Activated CD4-positive, alpha-beta T cell treated with anti-CD3 and anti-CD28 coated beads for 36 hours (primary cell): ENCODE measurements at regions not wholly inside any gene's neighbourhood (a gene's known extent, or its start where the extent isn't known, plus 50 kb on each side); places are given as distances from the start of the nearest gene placed in this dataset.

Source experiments
- ATAC-seq: fragments of 200-7000 bp; cut with Tn5 transposase; one replicate; pipeline ENCODE4 v1.10.0; 2021; ENCODE audit warnings: mild to moderate bottlenecking, moderate library complexity
- CTCF ChIA-PET: fragments of 350-600 bp; sonication (Branson Sonifier 250); formaldehyde crosslinking; loops from one replicate; lab custom pipeline; 2021; ENCODE audit warnings: antibody characterized with exemption; lab: Charles Lee
- POLR2A ChIA-PET: fragments of 350-600 bp; sonication (Branson Sonifier 250); formaldehyde crosslinking; loops from one replicate; lab custom pipeline; 2021; ENCODE audit warnings: antibody characterized with exemption, inconsistent platforms; lab: Charles Lee
- DNase-seq: peaks from one replicate; pipeline ENCODE4 v3.0.0-alpha.2; 2020
- H3K27ac Mint-ChIP-seq: one replicate; pipeline ENCODE4 v1.8.0; 2021; ENCODE audit warnings: mixed read lengths
- H3K27me3 Mint-ChIP-seq: one replicate; pipeline ENCODE4 v1.8.0; 2021; ENCODE audit warnings: mixed read lengths
- H3K36me3 Mint-ChIP-seq: one replicate; pipeline ENCODE4 v1.8.0; 2021; ENCODE audit warnings: low read depth, mixed read lengths
- H3K4me1 Mint-ChIP-seq: one replicate; pipeline ENCODE4 v1.8.0; 2021; ENCODE audit warnings: mixed read lengths
- H3K4me3 Mint-ChIP-seq: one replicate; pipeline ENCODE4 v1.8.0; 2021; ENCODE audit warnings: mild to moderate bottlenecking, moderate library complexity, mixed read lengths
- H3K9me3 Mint-ChIP-seq: one replicate; pipeline ENCODE4 v1.8.0; 2021; ENCODE audit warnings: low read depth, mixed read lengths
- intact Hi-C, 2 experiments: fragments of 100-400 bp; cut with DNase I in 1 of 2; cut with micrococcal nuclease in 1 of 2; formaldehyde crosslinking; loops; one replicate each; pipeline versions ENCODE4 v1.14.2 to v1.15.1; 2022 to 2024; cut with DNase I, micrococcal nuclease

GRCh38 chr12:114765960-114766691 lies 82.2 kb upstream of the TBX3 start:
- H3K4me3 Mint-ChIP-seq: no peak overlapping the region
- H3K27me3 Mint-ChIP-seq: peaks cover 1% of the 10 kb centered on the region
- POLR2A ChIA-PET: no interaction called here
- ATAC-seq (no peak), DNase-seq (no peak)
- H3K27ac Mint-ChIP-seq: no peak overlapping the region
- intact Hi-C loops: no loop called here
- H3K36me3 Mint-ChIP-seq: no peaks in the 10 kb centered on the region
- CTCF ChIA-PET: no interaction called here
- no peaks in the 10 kb centered on the region for H3K4me1 Mint-ChIP-seq
- no peaks in the 10 kb centered on the region for H3K9me3 Mint-ChIP-seq

GRCh38 chr12:114764510-114764909 lies 80.5 kb upstream of the TBX3 start:
- ATAC-seq (no peak), DNase-seq (no peak)
- ChIA-PET POLR2A (no interaction called here), CTCF (interaction anchor here (0.6 kb wide), 1 partner anchor 817 kb away, joined by 3 read pairs; no protein-coding TSS in a partner anchor)
- no peak overlapping the region for H3K4me3 Mint-ChIP-seq
- intact Hi-C loops: no loop called here
- no peak overlapping the region for H3K27ac Mint-ChIP-seq
- H3K9me3 Mint-ChIP-seq: no peaks in the 10 kb centered on the region
- no peaks in the 10 kb centered on the region for H3K36me3 Mint-ChIP-seq
- peaks cover 1% of the 10 kb centered on the region for H3K27me3 Mint-ChIP-seq
- H3K4me1 Mint-ChIP-seq: no peaks in the 10 kb centered on the region

GRCh38 chr12:114762490-114763110 lies 78.6 kb upstream of the TBX3 start:
- no peaks in the 10 kb centered on the region for H3K36me3 Mint-ChIP-seq
- DNase-seq (no peak), ATAC-seq (no peak)
- no peaks in the 10 kb centered on the region for H3K4me1 Mint-ChIP-seq
- H3K27ac Mint-ChIP-seq: no peak overlapping the region
- intact Hi-C loops: no loop called here
- ChIA-PET CTCF (no interaction called here), POLR2A (interaction anchor here (0.6 kb wide), 1 partner anchor 947 kb away, joined by 5 read pairs; no protein-coding TSS in a partner anchor)
- no peaks in the 10 kb centered on the region for H3K9me3 Mint-ChIP-seq
- no peak overlapping the region for H3K4me3 Mint-ChIP-seq
- H3K27me3 Mint-ChIP-seq: peaks cover 1% of the 10 kb centered on the region

- Mint-ChIP-seq H3K4me1 (no peaks in the 10 kb centered on the region), H3K4me3 (no peak overlapping the region), H3K27ac (no peak overlapping the region), H3K27me3 (peaks cover 1% of the 10 kb centered on the region), H3K9me3 (no peaks in the 10 kb centered on the region), H3K36me3 (no peaks in the 10 kb centered on the region)
- intact Hi-C loops: no loop called here
- ATAC-seq: no peak
- POLR2A ChIA-PET: no interaction called here
- DNase-seq: no peak
- CTCF ChIA-PET: no interaction called here
Measured at GRCh38 chr12:114760151-114760877, 76.3 kb upstream of the TBX3 start.

GRCh38 chr12:114759635-114760034 lies 75.7 kb upstream of the TBX3 start:
- ATAC-seq: no peak
- Mint-ChIP-seq H3K36me3 (no peaks in the 10 kb centered on the region), H3K27ac (no peak overlapping the region), H3K9me3 (no peaks in the 10 kb centered on the region), H3K27me3 (peaks cover 1% of the 10 kb centered on the region), H3K4me1 (no peaks in the 10 kb centered on the region), H3K4me3 (no peak overlapping the region)
- no peak for DNase-seq
- ChIA-PET CTCF (no interaction called here), POLR2A (no interaction called here)
- intact Hi-C loops: no loop called here

GRCh38 chr12:114757684-114758325 lies 73.8 kb upstream of the TBX3 start:
- CTCF ChIA-PET: no interaction called here
- H3K9me3 Mint-ChIP-seq: no peaks in the 10 kb centered on the region
- intact Hi-C loops: no loop called here
- POLR2A ChIA-PET: no interaction called here
- H3K4me1 Mint-ChIP-seq: no peaks in the 10 kb centered on the region
- H3K36me3 Mint-ChIP-seq: no peaks in the 10 kb centered on the region
- no peak overlapping the region for H3K4me3 Mint-ChIP-seq
- no peak for ATAC-seq
- DNase-seq: no peak
- peaks cover 1% of the 10 kb centered on the region for H3K27me3 Mint-ChIP-seq
- H3K27ac Mint-ChIP-seq: no peak overlapping the region

GRCh38 chr12:114752217-114752616 lies 68.2 kb upstream of the TBX3 start:
- no peak overlapping the region for H3K27ac Mint-ChIP-seq
- no peaks in the 10 kb centered on the region for H3K4me1 Mint-ChIP-seq
- no peaks in the 10 kb centered on the region for H3K36me3 Mint-ChIP-seq
- ATAC-seq (no peak), DNase-seq (no peak)
- no peak overlapping the region for H3K4me3 Mint-ChIP-seq
- POLR2A ChIA-PET: no interaction called here
- intact Hi-C loops: no loop called here
- CTCF ChIA-PET: no interaction called here
- no peaks in the 10 kb centered on the region for H3K9me3 Mint-ChIP-seq
- no peaks in the 10 kb centered on the region for H3K27me3 Mint-ChIP-seq

- no peak for DNase-seq
- intact Hi-C loops: no loop called here
- ChIA-PET CTCF (no interaction called here), POLR2A (no interaction called here)
- no peak overlapping the region for H3K4me3 Mint-ChIP-seq
- no peaks in the 10 kb centered on the region for H3K9me3 Mint-ChIP-seq
- H3K4me1 Mint-ChIP-seq: no peaks in the 10 kb centered on the region
- no peak for ATAC-seq
- H3K27ac Mint-ChIP-seq: no peak overlapping the region
- H3K36me3 Mint-ChIP-seq: no peaks in the 10 kb centered on the region
- H3K27me3 Mint-ChIP-seq: no peaks in the 10 kb centered on the region
Measured at GRCh38 chr12:114751712-114752111, 67.7 kb upstream of the TBX3 start.

GRCh38 chr12:114750917-114751316 lies 66.9 kb upstream of the TBX3 start:
- POLR2A ChIA-PET: no interaction called here
- ATAC-seq (no peak), DNase-seq (no peak)
- Mint-ChIP-seq H3K36me3 (no peaks in the 10 kb centered on the region), H3K9me3 (no peaks in the 10 kb centered on the region), H3K27ac (no peak overlapping the region), H3K4me3 (no peak overlapping the region), H3K4me1 (no peaks in the 10 kb centered on the region), H3K27me3 (no peaks in the 10 kb centered on the region)
- intact Hi-C loops: no loop called here
- CTCF ChIA-PET: no interaction called here

- H3K4me3 Mint-ChIP-seq: no peak overlapping the region
- ChIA-PET CTCF (no interaction called here), POLR2A (no interaction called here)
- H3K27me3 Mint-ChIP-seq: no peaks in the 10 kb centered on the region
- intact Hi-C loops: no loop called here
- ATAC-seq (no peak), DNase-seq (no peak)
- H3K27ac Mint-ChIP-seq: no peak overlapping the region
- no peaks in the 10 kb centered on the region for H3K4me1 Mint-ChIP-seq
- H3K36me3 Mint-ChIP-seq: no peaks in the 10 kb centered on the region
- no peaks in the 10 kb centered on the region for H3K9me3 Mint-ChIP-seq
Measured at GRCh38 chr12:114749065-114749464, 65.1 kb upstream of the TBX3 start.

- no peak for ATAC-seq
- no peak overlapping the region for H3K4me3 Mint-ChIP-seq
- H3K4me1 Mint-ChIP-seq: no peaks in the 10 kb centered on the region
- H3K36me3 Mint-ChIP-seq: no peaks in the 10 kb centered on the region
- no peak for DNase-seq
- no peaks in the 10 kb centered on the region for H3K9me3 Mint-ChIP-seq
- H3K27ac Mint-ChIP-seq: no peak overlapping the region
- intact Hi-C loops: no loop called here
- ChIA-PET CTCF (interaction anchor here (0.9 kb wide), 1 partner anchor 9 kb away, joined by 3 read pairs; no protein-coding TSS in a partner anchor), POLR2A (no interaction called here)
- H3K27me3 Mint-ChIP-seq: peaks cover 3% of the 10 kb centered on the region
Measured at GRCh38 chr12:114747012-114747858, 63.3 kb upstream of the TBX3 start.
